ENCODE measurements at regions not wholly inside any gene's neighbourhood (a gene's known extent, or its start where the extent isn't known, plus 50 kb on each side); places are given as distances from the start of the nearest gene placed in this dataset.
"Not testable (repeated sequence)": the region's sequence is repeated elsewhere in the genome, so short reads cannot be mapped to it uniquely, and the experiment has no call there.

GRCh38 chr13:91046715-91047327 is 300.7 kb upstream of the MIR17HG start:
- DNase-seq (ENCODE audit: extremely low read depth in 1 of 2, low read depth in 1 of 2), result no peak

DNA sequence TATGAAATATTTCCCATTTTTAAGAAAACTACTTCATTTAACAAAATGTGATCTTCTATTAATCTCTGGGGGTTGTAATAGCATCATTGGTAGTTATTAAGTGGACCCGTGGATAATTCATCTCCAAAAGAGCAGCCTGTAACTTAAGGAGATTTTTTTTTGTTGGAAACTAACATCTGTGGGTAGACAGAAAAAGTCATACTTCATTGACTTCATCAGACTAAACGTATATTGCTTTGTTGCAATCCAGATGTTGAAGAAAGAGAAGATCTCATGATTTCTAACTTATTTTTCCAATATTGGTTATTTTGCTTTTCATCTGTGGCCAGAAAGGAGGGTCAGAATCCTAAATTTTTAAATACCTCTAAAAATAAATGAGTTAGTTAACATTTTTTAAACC is 296.5 kb upstream of the MIR17HG start:
- no peak for DNase-seq (ENCODE audit: extremely low read depth in 1 of 2, low read depth in 1 of 2)

GRCh38 chr13:91052876-91053275 is 294.6 kb upstream of the MIR17HG start:
- DNase-seq (ENCODE audit: extremely low read depth in 1 of 2, low read depth in 1 of 2), result no peak

DNA sequence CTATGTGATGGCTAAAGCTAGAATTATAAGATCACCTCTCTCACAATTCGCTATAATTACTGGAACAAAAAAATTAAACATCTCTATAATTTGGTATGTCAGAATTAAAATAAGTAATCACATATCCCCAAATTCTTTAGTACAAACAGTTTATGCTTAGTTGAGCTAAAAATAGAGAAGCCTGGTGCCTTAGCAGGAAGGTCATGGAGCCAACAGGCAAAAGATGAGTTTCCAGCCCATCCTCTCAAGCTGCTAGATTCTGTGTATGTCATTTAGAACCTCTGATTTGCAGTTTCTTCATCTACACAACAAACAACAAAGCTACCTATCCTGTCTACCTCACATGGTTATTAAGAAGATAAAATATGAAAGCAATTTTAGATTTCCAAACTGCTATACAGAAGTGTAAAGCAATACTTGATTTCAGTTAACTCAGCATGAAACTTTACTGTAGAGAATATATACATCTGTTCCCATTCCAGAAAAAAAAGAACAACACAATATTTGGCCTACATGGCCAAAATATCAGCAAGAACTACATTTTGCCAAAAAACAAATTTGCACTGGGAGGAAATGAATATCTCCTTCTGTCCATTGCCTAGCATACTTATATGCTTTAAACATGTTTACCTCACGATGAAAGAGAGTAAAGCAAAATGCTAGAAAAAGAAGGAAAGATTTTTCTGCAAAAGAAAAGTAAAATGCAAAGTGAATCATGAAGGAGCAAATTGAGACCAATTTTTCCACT is 294.0 kb upstream of the MIR17HG start:
- no peak for DNase-seq (ENCODE audit: extremely low read depth in 1 of 2, low read depth in 1 of 2)

- no peak for DNase-seq (ENCODE audit: extremely low read depth in 1 of 2, low read depth in 1 of 2)
Measured at GRCh38 chr13:91054902-91055301, 292.6 kb upstream of the MIR17HG start.

GRCh38 chr13:91056746-91057145 is 290.7 kb upstream of the MIR17HG start:
- DNase-seq (ENCODE audit: extremely low read depth in 1 of 2, low read depth in 1 of 2), result no peak

- not testable (repeated sequence) for DNase-seq (ENCODE audit: extremely low read depth in 1 of 2, low read depth in 1 of 2)
Measured at GRCh38 chr13:91057507-91057906, 290.0 kb upstream of the MIR17HG start.

GRCh38 chr13:91058066-91058465 is 289.4 kb upstream of the MIR17HG start:
- DNase-seq (ENCODE audit: extremely low read depth in 1 of 2, low read depth in 1 of 2), result no peak

- no peak for DNase-seq (ENCODE audit: extremely low read depth in 1 of 2, low read depth in 1 of 2)
Measured at GRCh38 chr13:91058919-91059318, 288.6 kb upstream of the MIR17HG start.

DNA sequence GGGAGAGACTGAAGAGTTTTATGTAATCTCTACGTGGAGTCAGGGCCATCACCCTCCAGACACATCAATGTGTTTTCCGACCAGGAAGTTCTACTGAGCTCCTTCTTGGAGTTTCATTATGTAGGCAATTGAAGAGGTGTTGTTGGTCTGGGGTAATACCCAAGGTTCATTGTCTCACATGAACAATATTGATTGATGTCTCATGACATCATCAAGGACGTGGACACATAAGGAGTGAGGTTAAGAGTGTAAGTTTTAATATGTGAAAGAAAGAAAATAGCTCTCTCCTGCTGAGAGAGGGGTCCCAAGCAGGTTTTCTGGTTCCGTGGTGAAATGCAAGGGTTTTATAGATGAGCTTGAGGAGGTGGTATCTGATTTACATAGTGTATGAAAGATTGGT is 280.7 kb upstream of the MIR17HG start:
- DNase-seq (ENCODE audit: extremely low read depth in 1 of 2, low read depth in 1 of 2), result no peak

GRCh38 chr13:91072486-91072885 is 275.0 kb upstream of the MIR17HG start:
- no peak for DNase-seq (ENCODE audit: extremely low read depth in 1 of 2, low read depth in 1 of 2)

DNA sequence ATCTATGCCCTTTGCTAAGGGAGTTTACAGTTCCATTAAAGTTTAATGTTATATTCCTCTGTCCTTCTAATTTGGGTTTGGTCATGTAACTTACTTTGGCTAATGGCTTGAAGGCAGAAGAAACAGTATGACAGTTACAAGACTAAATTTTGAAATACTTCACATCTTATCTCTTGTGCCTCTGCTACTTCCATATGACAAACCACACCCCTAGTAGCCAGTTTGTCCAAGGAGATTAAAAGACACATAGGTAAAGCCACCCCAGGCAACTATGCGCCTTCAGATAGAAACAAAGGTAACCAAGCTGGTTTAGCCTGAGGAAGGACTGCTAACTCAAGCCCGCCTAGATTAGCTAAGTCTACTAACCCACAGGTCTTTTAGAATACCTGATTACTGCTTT is 273.4 kb upstream of the MIR17HG start:
- DNase-seq (ENCODE audit: extremely low read depth in 1 of 2, low read depth in 1 of 2), result no peak

DNA sequence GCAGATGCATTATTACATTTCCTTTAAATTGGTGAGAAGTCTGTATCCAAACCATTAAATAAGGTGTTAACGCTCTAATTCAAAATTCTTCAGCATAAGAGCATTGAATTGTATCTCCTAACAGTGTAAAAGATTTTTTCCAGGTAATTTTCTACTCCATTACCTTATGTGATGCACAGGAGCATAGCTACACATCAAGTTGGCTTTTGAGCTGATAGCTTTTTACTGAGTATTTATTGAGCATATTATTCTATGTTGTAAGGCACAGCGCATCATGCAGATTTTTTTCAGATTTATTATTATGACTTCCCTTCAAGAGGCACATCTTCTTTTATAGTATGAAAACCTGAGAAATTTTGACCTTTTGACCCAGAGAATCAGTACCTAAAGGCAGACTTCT is 270.7 kb upstream of the MIR17HG start:
- no peak for DNase-seq (ENCODE audit: extremely low read depth in 1 of 2, low read depth in 1 of 2)

DNA sequence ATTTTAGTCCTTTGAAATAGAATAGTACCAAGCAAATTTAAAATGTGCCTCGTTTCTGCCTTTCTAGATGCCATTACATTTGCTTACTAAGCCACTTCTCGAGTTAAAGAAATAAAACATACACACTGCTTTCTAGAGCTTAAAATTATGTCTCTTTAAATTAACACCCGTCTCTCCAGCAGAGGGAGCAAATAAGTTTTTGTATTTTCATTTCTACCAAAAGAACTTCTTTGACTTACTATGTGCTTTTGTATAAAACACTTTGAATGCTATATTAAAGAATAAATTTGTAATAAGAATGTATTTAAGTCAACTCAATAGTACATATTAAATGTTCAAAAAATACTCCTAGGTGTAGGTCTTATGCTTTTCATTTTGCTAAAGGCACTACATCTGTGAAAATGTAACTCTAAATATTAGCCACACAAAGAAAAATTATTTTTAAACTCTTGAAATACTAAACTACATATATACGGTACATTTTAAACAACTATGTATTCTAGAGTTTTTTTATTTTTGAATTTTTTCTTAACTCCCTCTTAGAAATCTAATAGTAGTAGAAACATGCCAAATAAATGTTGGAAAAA is 269.3 kb upstream of the MIR17HG start:
- DNase-seq (ENCODE audit: extremely low read depth in 1 of 2, low read depth in 1 of 2), result no peak

GRCh38 chr13:91079176-91079575 is 268.3 kb upstream of the MIR17HG start:
- DNase-seq (ENCODE audit: extremely low read depth in 1 of 2, low read depth in 1 of 2), result no peak

DNA sequence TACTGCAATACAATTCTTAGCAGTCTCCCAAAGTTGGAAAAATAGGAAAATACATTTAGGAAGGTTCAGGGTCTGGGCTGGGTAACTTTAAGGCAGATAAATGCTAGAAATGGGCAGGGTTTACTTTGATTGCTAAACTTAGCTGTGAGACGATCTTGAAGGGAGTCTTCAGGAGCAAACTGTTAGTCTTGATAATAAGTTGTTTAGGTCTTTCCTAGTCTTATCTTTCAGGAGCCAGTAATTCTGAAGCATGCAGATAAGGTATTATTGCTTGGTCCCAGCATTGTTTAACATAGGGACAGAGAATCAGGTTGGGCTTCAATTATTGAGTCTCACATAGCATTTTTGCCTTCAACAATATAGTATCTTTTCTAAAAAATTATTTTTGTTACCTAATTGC is 262.4 kb upstream of the MIR17HG start:
- DNase-seq (ENCODE audit: extremely low read depth in 1 of 2, low read depth in 1 of 2), result no peak

DNA sequence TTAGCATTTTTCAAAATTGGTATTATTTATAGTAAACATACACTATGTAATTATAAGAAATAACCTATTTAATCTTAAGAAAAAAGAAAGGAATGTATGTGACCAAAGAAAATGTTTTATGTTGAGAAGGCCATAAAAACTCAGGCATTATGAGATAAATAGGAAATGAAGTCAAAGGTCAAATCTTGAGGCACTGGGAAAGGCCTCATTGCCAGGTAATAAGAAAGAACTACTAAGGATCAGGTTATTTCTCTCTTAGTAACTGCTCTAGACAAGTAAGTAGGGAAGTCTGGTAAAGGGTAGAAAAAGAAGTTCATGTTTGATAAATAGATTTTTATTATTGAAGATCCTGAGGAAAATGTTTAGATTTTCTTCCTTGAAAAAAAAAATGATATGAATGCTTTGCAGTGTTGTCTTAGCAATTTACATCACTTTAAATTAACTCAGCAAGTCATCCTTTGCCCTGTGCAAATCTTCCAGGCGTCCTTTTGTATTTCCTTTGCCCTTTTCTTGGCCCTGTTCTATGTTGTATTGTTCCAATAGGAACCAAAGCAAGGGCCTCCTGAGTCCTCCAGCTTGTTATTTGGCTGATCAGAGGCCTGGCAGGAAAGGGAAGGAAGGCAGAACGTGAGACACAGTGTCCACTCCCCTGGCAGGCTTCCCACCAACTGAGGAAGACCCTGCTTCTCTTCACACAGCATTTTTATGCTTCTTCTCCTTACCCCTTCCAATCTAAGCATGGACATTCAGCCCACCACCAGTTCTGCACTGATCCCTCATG is 260.4 kb upstream of the MIR17HG start:
- DNase-seq (ENCODE audit: extremely low read depth in 1 of 2, low read depth in 1 of 2), result no peak

GRCh38 chr13:91097269-91097668 is 250.2 kb upstream of the MIR17HG start:
- no peak for DNase-seq (ENCODE audit: extremely low read depth in 1 of 2, low read depth in 1 of 2)

- no peak for DNase-seq (ENCODE audit: extremely low read depth in 1 of 2, low read depth in 1 of 2)
Measured at GRCh38 chr13:91099877-91100276, 247.6 kb upstream of the MIR17HG start.

- no peak for DNase-seq (ENCODE audit: extremely low read depth in 1 of 2, low read depth in 1 of 2)
Measured at GRCh38 chr13:91100944-91101343, 246.5 kb upstream of the MIR17HG start.

DNA sequence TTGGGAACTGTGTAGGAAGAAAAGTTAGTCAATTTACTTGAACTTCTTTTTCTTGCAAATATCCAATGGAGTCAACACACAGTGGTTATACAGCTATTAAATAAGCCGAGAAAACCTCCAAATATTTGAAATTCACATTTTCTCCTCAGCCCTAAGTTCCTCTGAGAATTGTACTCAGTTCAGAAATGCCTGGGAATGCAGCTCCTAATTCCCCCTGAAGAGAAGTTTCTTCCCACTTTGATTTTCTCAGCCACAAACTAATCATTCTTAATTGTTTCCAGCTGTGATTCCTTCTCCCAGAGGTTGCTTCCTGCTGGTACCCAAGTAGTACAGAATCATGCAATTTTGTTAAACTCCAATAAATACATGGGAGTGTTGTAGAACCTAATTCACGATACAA is 246.1 kb upstream of the MIR17HG start:
- DNase-seq (ENCODE audit: extremely low read depth in 1 of 2, low read depth in 1 of 2), result no peak

- no peak for DNase-seq (ENCODE audit: extremely low read depth in 1 of 2, low read depth in 1 of 2)
Measured at GRCh38 chr13:91105270-91105669, 242.2 kb upstream of the MIR17HG start.
